SK-N-SH (cell line): ENCODE measurements at regions not wholly inside any gene's neighbourhood (a gene's known extent, or its start where the extent isn't known, plus 50 kb on each side); places are given as distances from the start of the nearest gene placed in this dataset.

Experiments
- CTCF ChIA-PET: fragments of 300-600, 350-600 bp; formaldehyde crosslinking; extraction: SDS; loops from one replicate; lab custom pipeline; 2021; lab: Yijun Ruan, JAX
- POLR2A ChIA-PET: fragments of 350-600 bp; sonication (Branson Sonifier 250); formaldehyde crosslinking; extraction: SDS; loops from one replicate; lab custom pipeline; 2020; ENCODE audit warnings: antibody characterized with exemption, inconsistent platforms; lab: Yijun Ruan, JAX
- DNase-seq: peaks from one replicate; pipeline ENCODE4 v3.0.0; 2012
- H2AFZ ChIP-seq: fragments of 200-600 bp; sonication (generic); 2 replicates; pipeline ENCODE4 v1.8.1; 2016; ENCODE audit warnings: antibody characterized with exemption, mild to moderate bottlenecking, low read depth
- H3F3A ChIP-seq: fragments of 200-600 bp; sonication (generic); replicated peaks from 2 replicates; pipeline ENCODE3; 2016; ENCODE audit warnings: antibody characterized with exemption, mild to moderate bottlenecking; ENCODE audit not compliant: insufficient read depth
- H3K27ac ChIP-seq, 2 experiments: fragments of 200-500 bp in 1 of 2; fragments of 200-600 bp in 1 of 2; sonication (Bioruptor generic) in 1 of 2; sonication (generic), shearing (Covaris generic) in 1 of 2; 2 replicates each; pipeline versions ENCODE4 v1.5.1 to v1.6.1; 2014 to 2016; ENCODE audit warnings: low read depth in 2 of 2, inconsistent platforms in 1 of 2, low read length in 1 of 2, mild to moderate bottlenecking in 1 of 2, mixed read lengths in 1 of 2
- H3K27me3 ChIP-seq: fragments of 200-600 bp; sonication (generic), shearing (Covaris generic); 2 replicates; pipeline ENCODE4 v1.6.1; 2016; ENCODE audit warnings: mixed run types; ENCODE audit not compliant: insufficient read depth
- H3K36me3 ChIP-seq, 2 experiments: fragments of 200-500 bp in 1 of 2; fragments of 200-600 bp in 1 of 2; sonication (Bioruptor generic) in 1 of 2; sonication (generic) in 1 of 2; replicated peaks in 1 of 2; 2 replicates each; pipeline versions ENCODE3 to v1.5.1; 2014 to 2016; ENCODE audit warnings: low read length in 1 of 2, mild to moderate bottlenecking in 1 of 2; ENCODE audit not compliant: insufficient read depth in 2 of 2, control insufficient read depth in 1 of 2
- H3K4me1 ChIP-seq, 2 experiments: fragments of 200-500 bp in 1 of 2; fragments of 200-600 bp in 1 of 2; sonication (Bioruptor generic) in 1 of 2; sonication (generic), shearing (Covaris generic) in 1 of 2; 2 replicates each; pipeline versions ENCODE4 v1.5.1 to v1.6.1; 2014 to 2016; ENCODE audit warnings: low read depth in 1 of 2, low read length in 1 of 2, mixed run types in 1 of 2; ENCODE audit not compliant: insufficient read depth in 2 of 2, control insufficient read depth in 1 of 2
- H3K4me2 ChIP-seq: fragments of 200-600 bp; sonication (generic), shearing (Covaris generic); 2 replicates; pipeline ENCODE4 v1.6.1; 2017; ENCODE audit warnings: mixed run types
- H3K4me3 ChIP-seq, 2 experiments: fragments of 200-500 bp in 1 of 2; fragments of 200-600 bp in 1 of 2; sonication (Bioruptor generic) in 1 of 2; sonication (generic), shearing (Covaris generic) in 1 of 2; 2 replicates each; pipeline versions ENCODE4 v1.5.1 to v1.8.1; 2014 to 2016; ENCODE audit warnings: low read depth in 2 of 2, inconsistent platforms in 1 of 2, low read length in 1 of 2, mild to moderate bottlenecking in 1 of 2, mixed read lengths in 1 of 2, moderate library complexity in 1 of 2
- H3K79me2 ChIP-seq: fragments of 200-600 bp; sonication (generic); 2 replicates; pipeline ENCODE4 v1.8.1; 2017; ENCODE audit warnings: mild to moderate bottlenecking; ENCODE audit not compliant: insufficient read depth
- H3K9ac ChIP-seq: fragments of 200-600 bp; sonication (generic); 2 replicates; pipeline ENCODE4 v1.6.1; 2017; ENCODE audit warnings: mixed run types
- H3K9me2 ChIP-seq: fragments of 200-600 bp; sonication (generic); 2 replicates; pipeline ENCODE4 v1.6.1; 2017; ENCODE audit warnings: mixed run types
- H3K9me3 ChIP-seq: fragments of 200-600 bp; sonication (generic); 2 replicates; pipeline ENCODE4 v1.6.1; 2017; ENCODE audit warnings: mixed run types, mild to moderate bottlenecking, moderate library complexity
- H4K20me1 ChIP-seq: fragments of 200-600 bp; sonication (generic); 2 replicates; pipeline ENCODE4 v1.6.1; 2017; ENCODE audit warnings: mild to moderate bottlenecking, mixed run types; ENCODE audit not compliant: insufficient read depth
- CHD2 ChIP-seq: fragments of 150-350 bp; IDR thresholded peaks from 2 replicates; pipeline ENCODE4 v1.6.1; 2018; ENCODE audit warnings: low read length; ENCODE audit not compliant: partially characterized antibody
- CTCF ChIP-seq: fragments of 200-600 bp; sonication (generic); IDR thresholded peaks from 2 replicates; pipeline ENCODE4 v1.6.1; 2017; ENCODE audit warnings: antibody characterized with exemption, mild to moderate bottlenecking, moderate library complexity
- ELF1 ChIP-seq: IDR thresholded peaks from 2 replicates; pipeline ENCODE4 v1.4.0; 2012
- EP300 ChIP-seq, 2 experiments: IDR thresholded peaks; 2 replicates each; pipeline versions ENCODE4 v1.4.0 to v1.6.1; 2012; ENCODE audit warnings: borderline replicate concordance in 1 of 2, low read depth in 1 of 2, low read length in 1 of 2
- EZH2phosphoT487 ChIP-seq: fragments of 200-600 bp; sonication (generic); IDR thresholded peaks from 2 replicates; pipeline ENCODE4 v1.6.1; 2017; ENCODE audit warnings: low read depth, mixed run types, mild to moderate bottlenecking, antibody characterized with exemption, moderate library complexity, borderline replicate concordance
- FOSL2 ChIP-seq: IDR thresholded peaks from 2 replicates; pipeline ENCODE4 v1.4.0; 2012; ENCODE audit warnings: low read depth, mild to moderate bottlenecking, moderate library complexity, borderline replicate concordance
- FOXJ3 ChIP-seq: sonication (generic); formaldehyde crosslinking; IDR thresholded peaks from 2 replicates; pipeline ENCODE4 v1.5.1; 2020; ENCODE audit warnings: mild to moderate bottlenecking, missing genetic modification reagents
- FOXM1 ChIP-seq: IDR thresholded peaks from 2 replicates; pipeline ENCODE4 v1.4.0; 2012; ENCODE audit warnings: low read depth, mild to moderate bottlenecking
- GABPA ChIP-seq: IDR thresholded peaks from 2 replicates; pipeline ENCODE4 v1.4.0; 2012; ENCODE audit warnings: low read depth, mild to moderate bottlenecking
- GATA2 ChIP-seq: sonication (generic); formaldehyde crosslinking; IDR thresholded peaks from 2 replicates; pipeline ENCODE4 v1.5.0; 2020; ENCODE audit warnings: mild to moderate bottlenecking, missing genetic modification reagents
- POLR2AphosphoS5 ChIP-seq: IDR thresholded peaks from 2 replicates; pipeline ENCODE4 v1.6.1; 2012; ENCODE audit warnings: low read depth, low read length
- RCOR1 ChIP-seq: fragments of 150-350 bp; IDR thresholded peaks from 2 replicates; pipeline ENCODE4 v1.6.1; 2017; ENCODE audit warnings: antibody characterized with exemption, low read length
- RFX5 ChIP-seq: IDR thresholded peaks from 2 replicates; pipeline ENCODE4 v1.6.1; 2012; ENCODE audit warnings: mild to moderate bottlenecking, improper control_type of control experiment, low read length
- SMC3 ChIP-seq: IDR thresholded peaks from 2 replicates; pipeline ENCODE4 v1.6.1; 2012; ENCODE audit warnings: low read depth, low read length, improper control_type of control experiment
- TAF1 ChIP-seq: IDR thresholded peaks from 2 replicates; pipeline ENCODE4 v1.6.1; 2012; ENCODE audit warnings: low read depth, mild to moderate bottlenecking, low read length, moderate library complexity, borderline replicate concordance
- TCF12 ChIP-seq: IDR thresholded peaks from 2 replicates; pipeline ENCODE4 v1.4.0; 2012
- USF1 ChIP-seq: IDR thresholded peaks from 2 replicates; pipeline ENCODE4 v1.4.0; 2012; ENCODE audit warnings: low read depth, borderline replicate concordance
- YY1 ChIP-seq: IDR thresholded peaks from 2 replicates; pipeline ENCODE4 v1.4.0; 2012; ENCODE audit warnings: low read depth, mild to moderate bottlenecking
- WGBS: methylation state at CpG from one replicate; pipeline ENCODE4 v1.1.6; 2017; ENCODE audit warnings: low lambda C conversion rate; 5-methylcytosine and 5-hydroxymethylcytosine counted together

GRCh38 chr12:17592472-17592871 lies 497.5 kb downstream of the RERGL start:
- no peak for DNase-seq
- POLR2A ChIA-PET, result no interaction called here
- TF ChIP-seq CHD2 (no peak), FOXJ3 (CRISPR knock-in tag) (no peak), SMC3 (no peak), ELF1 (no peak), POLR2AphosphoS5 (no peak), USF1 (no peak), CTCF (no peak), FOXM1 (no peak), EZH2phosphoT487 (no peak)
- Histone ChIP-seq H3K9ac (no peak overlapping the region), H3K4me1 (no peaks in the 10 kb centered on the region; a peak in 1 of 4 replicates), H3K27me3 (no peaks in the 10 kb centered on the region), H3K4me3 (no peak overlapping the region), H3K9me2 (no peaks in the 10 kb centered on the region), H4K20me1 (no peaks in the 10 kb centered on the region), H2AFZ (no peak overlapping the region; the same call in 1 of the 2 replicates), H3K79me2 (no peaks in the 10 kb centered on the region), H3K27ac (no peak overlapping the region), H3K36me3 (no peaks in the 10 kb centered on the region), H3F3A (no peaks in the 10 kb centered on the region), H3K4me2 (no peak overlapping the region), H3K9me3 (no peaks in the 10 kb centered on the region; the same call in 1 of the 2 replicates)
- CTCF ChIA-PET, result no interaction called here
- WGBS, result 33% methylated on average over 4 of the region's 4 CpGs

GRCh38 chr12:17591005-17591681 lies 498.9 kb downstream of the RERGL start:
- no peak for DNase-seq
- CTCF ChIA-PET, result interaction anchor here (0.6 to 0.8 kb wide), 3 partner anchors 11 to 971 kb away, joined by 3 to 4 read pairs (median 3); no protein-coding TSS in a partner anchor
- H3K4me3 ChIP-seq, result no peak overlapping the region
- no peak overlapping the region for H3K9ac ChIP-seq
- no peaks in the 10 kb centered on the region; a peak in 1 of 4 replicates for H3K4me1 ChIP-seq
- H2AFZ ChIP-seq, result no peak overlapping the region
- H3K79me2 ChIP-seq, result no peaks in the 10 kb centered on the region
- WGBS, result 40% methylated on average over 4 of the region's 4 CpGs
- H3K9me2 ChIP-seq, result no peaks in the 10 kb centered on the region
- no peaks in the 10 kb centered on the region for H3K27me3 ChIP-seq
- no peak overlapping the region for H3K4me2 ChIP-seq
- H3K27ac ChIP-seq, result no peak overlapping the region
- H3K9me3 ChIP-seq, result no peaks in the 10 kb centered on the region; the same call in 1 of the 2 replicates
- H3K36me3 ChIP-seq, result no peaks in the 10 kb centered on the region
- no peaks in the 10 kb centered on the region for H3F3A ChIP-seq
- POLR2A ChIA-PET, result no interaction called here
- no peak for TF ChIP-seq RFX5
- TF ChIP-seq TAF1, result no peak
- TF ChIP-seq GATA2 (CRISPR knock-in tag), result no peak
- TF ChIP-seq FOSL2, result no peak
- no peak for TF ChIP-seq YY1
- TF ChIP-seq FOXJ3 (CRISPR knock-in tag), result no peak
- no peak for TF ChIP-seq TCF12
- TF ChIP-seq GABPA, result no peak
- no peak for TF ChIP-seq RCOR1
- no peak for TF ChIP-seq EP300 (IDR thresholded peaks at IDR 0.05; ENCODE audit: borderline replicate concordance in 1 of 2, low read depth in 1 of 2, low read length in 1 of 2)
- no peak for TF ChIP-seq SMC3
- TF ChIP-seq ELF1, result no peak
- no peak for TF ChIP-seq EZH2phosphoT487
- H4K20me1 ChIP-seq, result no peaks in the 10 kb centered on the region
